HG02885 (cell line): ENCODE measurements at regions not wholly inside any gene's neighbourhood (a gene's known extent, or its start where the extent isn't known, plus 50 kb on each side); places are given as distances from the start of the nearest gene placed in this dataset.

Experiments used
- ATAC-seq: cut with Tn5 transposase; IDR thresholded peaks from one replicate; pipeline ENCODE4 v1.9.1; 2021; ENCODE audit warnings: mild to moderate bottlenecking; ENCODE audit not compliant: unreplicated experiment, poor library complexity

DNA sequence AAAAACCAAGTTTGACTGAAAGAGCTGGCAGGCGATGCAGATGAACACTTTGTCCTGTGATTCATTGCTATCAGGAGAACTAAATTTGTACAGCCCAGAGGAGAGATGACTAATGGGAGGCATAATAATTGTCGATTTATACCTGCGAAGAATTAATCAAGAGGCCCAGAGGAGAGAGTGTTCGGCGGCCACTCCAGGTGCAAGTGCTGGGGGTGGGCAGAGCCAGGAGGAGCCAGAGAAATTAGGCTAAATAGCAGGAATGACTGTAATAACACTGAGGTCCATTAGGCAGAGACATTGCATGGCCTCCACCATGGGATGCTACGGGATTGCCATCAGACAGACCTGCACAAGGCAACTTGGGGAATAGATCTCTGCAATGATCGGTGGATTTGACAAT, 107.7 kb upstream of the UQCRFS1 start:
- ATAC-seq: no peak

DNA sequence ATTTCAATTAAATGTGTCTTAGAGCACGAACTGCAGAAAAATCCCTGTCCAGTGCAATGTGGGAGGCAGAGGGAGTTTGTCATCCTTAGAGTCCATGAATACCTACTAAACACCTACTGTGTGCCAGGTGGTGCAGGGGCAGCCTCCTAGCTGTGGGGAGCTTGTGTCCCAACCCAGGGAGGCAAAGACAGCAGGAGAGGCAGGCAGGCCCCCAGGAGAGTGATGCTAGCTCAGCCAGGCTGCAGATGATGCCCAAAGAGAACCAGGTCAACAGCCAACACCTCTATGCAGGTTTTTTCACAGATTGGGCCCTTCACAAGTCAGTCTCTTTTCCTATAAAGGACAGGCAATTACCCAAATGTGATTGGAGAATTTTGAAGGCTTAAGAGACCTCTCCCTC, 108.2 kb upstream of the UQCRFS1 start:
- no peak for ATAC-seq

DNA sequence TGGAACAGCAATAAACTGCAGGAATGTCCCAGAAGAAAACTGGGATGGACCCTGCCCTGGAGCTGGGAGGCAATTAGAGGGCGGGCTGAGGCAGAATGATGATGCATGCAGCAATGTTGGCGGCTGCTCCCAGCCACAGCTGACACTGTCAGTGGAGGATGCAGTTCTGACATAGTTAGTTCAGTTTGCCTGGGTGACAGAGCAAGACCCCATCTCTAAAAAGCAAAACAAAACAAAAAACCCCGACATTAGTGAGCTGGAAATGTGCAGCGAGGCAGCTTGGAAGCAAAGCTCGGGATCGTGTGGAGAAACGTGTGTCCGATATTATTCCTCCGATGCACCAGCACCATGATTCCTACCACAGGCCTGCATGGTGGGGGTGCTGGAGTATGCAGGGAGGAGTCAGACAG, 110.1 kb upstream of the UQCRFS1 start:
- no peak for ATAC-seq

DNA sequence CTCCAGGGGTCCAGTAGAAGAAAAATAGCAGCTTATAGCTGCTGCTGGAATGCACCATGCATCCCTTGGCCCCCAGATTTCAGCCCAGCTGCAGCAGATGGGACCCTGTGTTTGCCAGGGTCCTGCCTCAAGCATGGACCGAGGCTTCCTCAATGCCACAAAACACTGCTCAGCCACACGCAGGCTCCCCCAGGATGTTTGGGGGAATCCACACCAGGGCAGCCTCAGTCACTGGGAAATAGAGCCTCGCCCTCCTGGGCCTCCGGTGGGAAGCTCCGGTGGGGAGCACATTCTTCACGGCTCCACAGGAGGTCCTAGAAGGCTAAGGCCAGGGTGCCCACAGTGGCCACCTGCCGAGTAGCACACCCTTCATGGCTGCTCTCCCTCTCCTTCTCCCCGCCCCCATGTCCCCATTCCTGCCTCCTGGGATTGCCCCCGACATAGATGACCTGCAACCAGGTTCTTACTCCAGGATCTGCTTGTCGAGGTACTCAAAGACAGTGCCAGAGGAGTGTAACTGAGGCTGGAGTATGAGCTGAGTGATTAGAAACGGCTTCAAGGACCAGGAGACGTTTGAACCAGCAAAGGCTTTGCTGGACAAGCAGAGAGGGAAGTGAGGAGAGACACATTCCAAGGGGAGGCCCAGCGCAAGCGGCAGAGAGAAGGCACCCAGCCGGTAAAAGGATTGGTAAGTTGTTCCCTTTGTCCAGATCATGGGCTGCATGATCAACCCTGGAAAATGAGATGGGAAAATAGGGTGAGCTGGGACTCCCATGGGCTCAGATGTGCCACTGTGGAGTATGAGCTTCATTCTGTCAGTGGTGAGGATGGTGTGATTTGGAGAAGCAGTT, 110.7 kb upstream of the UQCRFS1 start:
- ATAC-seq: no peak

DNA sequence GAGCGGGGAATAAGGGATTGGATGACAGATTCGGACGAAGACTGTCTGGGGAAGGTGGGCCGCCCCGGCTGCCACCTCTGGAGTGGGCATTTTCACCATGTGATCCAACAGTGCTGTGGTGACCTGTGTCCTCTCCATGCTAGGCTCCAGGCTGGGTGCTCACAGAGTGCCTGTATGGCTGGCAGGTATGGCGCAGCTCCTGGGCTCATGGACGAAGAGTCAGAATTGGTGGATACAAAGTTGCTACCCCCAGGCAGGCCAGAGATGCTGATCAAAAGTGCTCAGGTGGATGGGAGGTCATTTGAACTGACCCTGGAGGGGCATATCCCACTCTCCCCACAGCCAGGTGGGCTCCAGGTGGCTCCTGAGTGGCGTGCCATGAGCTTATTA, 111.3 kb upstream of the UQCRFS1 start:
- ATAC-seq: no peak

DNA sequence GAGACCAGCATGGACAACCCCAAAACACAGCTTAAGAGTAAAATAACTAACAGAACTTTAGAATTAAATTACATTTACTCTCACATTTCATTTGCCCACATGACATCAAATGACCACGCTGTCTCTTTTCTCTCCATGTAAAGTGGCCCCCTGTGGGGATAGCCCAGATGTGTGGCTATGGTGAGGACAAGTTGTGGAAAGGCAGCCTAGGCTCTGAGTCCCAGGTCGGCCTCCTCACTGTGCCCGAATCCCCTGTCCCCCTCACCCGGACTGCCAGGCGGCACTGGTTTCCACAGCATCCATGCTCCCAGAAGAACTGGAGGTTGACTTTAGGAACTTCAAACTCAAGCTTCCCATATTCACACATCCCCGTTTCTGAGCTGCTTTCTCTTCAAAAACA, 111.8 kb upstream of the UQCRFS1 start:
- ATAC-seq: no peak

DNA sequence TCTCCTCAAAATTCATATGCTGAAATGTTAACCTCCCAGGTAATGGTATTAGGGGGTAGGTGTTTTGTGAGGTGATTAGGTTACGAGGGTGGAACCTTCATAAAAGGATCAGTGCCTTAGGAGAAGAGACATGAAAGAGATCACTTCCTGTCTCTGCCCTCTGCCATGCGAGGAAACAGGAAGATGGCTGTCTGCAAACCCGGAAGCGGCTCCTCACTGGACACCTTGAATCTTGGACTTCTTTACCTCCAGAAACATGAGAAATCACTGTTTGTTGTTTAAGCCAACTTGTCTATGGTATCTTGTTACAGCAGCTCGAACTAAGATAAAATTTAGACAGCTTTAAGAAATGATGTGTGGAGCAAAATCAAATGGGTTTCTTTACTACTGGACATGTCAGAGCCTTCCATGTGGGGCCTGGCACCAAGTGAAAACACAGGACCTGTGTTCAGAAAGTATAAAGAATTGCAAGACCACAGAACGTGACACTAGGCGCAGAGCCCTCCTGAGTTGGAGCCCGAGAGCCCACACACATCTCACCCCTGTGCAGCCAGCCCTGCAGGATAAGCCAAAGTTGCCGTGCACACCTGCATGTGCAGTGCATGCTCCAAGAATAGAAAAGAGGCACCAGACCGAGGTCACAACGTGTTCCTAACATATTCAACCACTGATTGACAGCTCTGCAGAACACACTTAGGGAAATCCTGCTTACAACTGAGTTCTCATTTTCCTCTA, 112.5 kb upstream of the UQCRFS1 start:
- no peak for ATAC-seq

DNA sequence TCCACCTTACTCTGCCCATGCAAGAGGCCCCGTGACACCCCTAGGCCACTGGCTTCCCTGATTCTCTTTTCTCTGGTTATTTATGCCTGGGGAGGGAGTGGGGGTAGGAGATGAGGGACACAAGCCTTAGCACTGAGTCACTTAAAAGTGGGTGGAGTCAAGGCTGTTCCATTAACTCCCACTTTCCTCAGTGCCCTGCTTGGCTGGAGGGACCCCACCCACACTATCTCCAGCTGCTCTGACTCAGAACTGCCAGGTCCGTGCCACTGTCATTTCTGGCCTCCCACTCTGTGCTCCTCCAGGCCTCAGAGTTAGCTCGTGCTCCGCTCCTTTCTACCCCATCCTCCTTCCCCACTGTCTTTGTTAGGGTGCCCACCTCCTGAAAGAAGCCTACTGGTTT, 113.4 kb upstream of the UQCRFS1 start:
- no peak for ATAC-seq

DNA sequence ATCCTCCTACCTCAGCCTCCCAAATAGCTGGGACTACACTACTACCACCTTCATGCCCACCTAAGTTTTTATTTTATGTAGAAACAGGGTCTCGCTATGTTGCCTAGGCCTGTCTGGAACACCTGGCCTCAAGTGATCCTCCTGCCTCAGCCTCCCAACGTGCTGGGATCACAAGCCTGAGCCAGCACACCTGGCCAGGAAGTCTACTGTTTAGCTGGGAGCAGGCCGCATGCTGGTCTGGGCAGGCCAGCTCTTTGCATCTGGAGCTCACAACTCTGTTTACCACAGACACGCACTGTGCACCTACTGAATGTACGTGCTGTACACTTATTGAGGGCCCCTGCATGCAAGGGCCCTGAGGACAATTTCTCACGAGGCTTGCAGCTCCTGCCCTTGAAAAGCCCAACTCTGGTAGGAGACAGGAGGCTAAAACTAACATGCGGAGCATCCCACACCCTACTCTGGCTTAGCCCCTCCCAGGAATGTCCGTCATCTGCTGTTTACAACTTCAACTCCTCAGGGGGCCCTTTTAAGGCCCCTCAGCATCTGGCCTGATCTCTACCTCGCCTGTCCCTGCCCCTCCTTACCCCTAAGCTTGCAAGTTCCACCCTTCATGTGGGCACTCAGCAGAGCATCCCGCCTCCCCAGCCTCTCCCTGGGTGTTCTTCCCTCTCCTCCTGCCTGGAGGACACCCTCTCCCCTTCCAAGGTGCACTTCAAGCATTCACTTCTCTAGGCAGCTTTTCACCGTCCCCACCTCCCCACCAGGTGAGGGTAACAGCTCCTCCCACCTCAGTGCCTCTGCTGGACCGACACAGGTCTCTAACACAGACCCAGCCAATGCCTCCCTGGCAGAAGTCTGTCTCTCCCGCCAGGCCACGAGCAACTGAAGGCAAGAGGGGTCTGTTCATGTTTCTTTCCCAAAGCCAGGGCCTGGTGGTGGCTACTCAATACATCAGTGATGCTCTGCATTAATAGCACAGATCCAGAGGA, 114.2 kb upstream of the UQCRFS1 start:
- ATAC-seq: no peak

DNA sequence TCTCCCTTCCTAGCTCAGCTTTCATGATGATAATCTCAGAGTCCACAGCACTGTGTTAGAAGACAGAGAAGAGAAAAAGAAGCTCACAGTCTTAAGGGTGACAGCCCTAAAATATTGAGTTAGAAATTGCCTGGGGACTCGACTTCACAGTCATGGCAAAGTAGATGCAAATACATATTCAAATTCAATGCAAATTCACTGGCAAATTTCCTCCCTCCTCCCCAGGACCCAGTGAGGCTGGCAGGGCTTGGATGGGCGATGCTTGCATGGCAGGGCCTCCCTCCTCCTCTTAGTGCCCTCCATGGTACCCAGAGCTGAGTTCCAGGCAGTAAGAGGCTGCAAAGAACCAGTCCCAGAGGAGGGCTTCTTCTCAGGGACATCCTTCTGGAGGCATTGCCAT, 115.6 kb upstream of the UQCRFS1 start:
- ATAC-seq: no peak

DNA sequence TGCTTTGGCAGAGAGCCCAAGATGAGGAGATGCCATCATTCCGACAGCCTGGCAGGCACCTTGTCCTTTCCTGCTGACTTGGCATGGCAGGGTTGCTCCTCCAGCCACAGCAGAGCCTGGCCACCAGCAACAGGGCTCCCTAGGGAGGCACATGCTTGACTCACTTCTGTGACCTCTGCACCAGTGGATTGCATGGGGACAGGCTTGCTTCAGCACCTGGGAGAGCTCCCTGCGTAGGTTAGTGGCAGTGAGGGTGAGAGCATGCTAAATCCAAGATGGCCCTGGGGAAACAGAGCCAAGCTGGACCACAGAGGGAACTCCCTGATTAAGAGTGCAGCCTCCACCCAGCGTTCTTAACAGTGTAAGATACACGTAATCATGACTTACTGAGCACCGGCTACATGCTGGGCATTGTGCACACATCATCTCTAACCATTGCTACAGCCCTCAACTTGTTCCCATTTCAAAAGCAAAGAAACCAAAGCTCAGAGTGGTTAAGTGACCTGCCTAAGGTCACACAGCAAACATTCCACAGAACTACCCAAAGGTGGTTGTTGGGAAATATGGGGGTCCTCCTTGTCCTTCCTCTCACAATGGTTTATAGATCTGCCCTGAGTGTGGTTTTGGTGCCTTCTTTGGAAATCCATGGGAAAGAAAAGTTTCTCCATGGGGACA, 116.6 kb upstream of the UQCRFS1 start:
- ATAC-seq: no peak

DNA sequence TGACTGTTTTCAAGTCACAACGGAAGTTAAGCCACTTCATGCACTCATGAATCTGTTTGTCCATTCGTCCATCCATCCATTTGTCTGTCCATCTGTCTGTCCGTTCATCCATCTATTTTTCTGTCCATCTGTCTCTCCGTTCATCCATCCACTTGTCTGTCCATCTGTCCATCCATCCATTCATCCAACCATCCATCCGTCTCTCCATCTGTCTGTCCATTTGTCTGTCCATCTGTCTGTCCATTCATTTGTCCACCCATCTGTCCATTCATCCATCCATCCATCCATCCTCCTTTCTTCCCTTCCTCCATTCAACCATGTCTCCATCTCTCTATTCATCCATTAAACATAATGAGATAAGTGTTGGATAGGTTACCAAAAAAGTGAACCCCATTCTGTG, 123.5 kb upstream of the UQCRFS1 start:
- no peak for ATAC-seq

DNA sequence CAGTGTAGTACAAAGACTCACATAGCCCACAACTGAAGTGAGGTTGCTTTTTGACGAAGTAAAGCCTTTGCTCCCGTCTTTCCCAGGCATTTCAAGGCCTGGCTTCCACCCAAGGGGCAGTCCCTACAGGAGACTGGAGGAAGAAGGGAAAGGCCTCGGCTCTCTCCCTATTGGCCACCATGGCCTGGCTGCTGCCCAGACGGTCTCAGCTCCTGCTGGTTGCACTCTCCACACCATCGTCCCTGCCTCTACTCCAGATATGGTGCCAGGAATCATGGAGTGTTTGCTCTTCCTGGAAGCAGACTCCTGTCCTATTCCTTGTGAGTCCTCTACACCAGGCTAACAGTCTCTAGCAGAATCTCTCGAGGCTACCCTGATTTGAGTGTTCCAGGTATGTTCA, 124.1 kb upstream of the UQCRFS1 start:
- no peak for ATAC-seq

DNA sequence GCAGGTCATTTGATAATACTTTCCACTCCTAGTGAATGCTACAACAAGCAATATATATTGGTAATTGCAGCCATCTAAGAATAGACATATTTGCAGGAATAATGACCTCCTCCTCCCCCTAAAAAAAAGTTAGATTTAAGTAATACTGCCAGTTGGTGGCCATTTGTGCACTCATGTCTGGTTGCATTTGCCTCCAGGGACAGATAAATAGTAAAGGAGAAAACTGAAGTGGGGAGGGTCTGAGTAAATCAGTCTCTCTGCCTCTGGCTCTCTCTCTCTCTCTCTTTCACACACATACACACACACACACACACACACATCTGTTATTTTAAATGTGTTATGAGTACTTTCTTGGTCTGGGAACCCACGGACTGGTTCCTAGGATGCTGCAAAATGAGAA, 125.5 kb upstream of the UQCRFS1 start:
- ATAC-seq: no peak

DNA sequence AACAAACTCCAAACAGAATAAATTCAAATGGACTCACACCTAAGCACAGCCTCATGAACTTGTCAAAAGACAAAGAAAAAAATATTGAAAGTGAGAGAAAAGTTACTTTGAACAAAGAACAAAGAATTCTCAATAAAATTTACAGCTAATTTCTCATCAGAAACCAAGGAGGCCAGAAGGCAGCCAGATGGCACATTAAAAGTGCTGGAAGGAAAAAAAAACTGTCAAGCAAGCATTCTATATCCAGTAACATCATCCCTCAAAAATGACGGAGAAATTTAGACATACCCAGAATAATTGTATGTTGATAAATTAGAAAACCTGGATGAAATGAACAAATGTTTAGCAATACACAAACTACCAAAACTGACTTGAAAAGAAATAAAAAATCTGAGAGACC, 129.8 kb upstream of the UQCRFS1 start:
- no peak for ATAC-seq

DNA sequence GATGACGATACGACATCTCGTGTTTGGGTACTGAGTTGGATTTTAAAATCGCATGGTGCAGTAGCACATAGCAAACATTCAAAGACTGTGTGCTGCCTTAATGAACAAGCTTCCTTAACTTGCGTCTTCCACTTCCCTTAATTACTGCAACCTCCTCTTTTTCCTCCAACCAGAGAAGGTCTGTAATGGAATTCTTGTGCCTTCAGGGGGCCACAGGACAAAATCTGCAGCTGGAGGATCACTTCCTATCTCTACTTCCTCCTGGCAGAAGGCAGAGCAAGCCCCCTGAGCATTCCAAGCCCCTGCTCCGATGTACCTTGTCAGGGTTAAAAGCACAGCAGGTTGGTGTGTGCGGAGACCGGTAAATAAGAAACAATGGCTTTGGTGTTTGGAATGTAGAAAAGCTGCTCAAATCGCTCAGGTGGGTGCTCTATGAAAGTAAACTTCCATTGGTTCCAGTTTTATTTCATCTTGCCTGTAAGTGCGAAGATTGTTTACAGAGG, 151.3 kb upstream of the UQCRFS1 start:
- no peak for ATAC-seq

DNA sequence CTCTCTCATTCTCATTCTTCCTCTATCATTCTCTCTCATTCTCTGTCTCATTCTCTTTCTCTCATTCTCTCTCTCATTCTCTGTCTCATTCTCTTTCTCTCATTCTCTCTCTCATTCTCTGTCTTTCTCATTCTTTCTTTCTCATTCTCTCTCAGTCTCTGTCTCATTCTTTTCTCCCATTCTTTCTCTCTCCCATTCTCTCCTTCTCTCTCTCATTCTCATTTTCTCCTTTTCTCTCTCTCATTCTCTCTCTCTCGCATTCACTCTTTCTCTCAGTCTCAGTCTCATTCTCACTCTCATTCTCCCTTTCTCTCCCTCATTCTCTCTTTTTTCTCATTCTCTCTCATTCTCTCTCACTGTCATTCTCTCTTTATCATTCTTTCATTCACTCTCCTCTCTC, 152.0 kb upstream of the UQCRFS1 start:
- ATAC-seq: no peak

DNA sequence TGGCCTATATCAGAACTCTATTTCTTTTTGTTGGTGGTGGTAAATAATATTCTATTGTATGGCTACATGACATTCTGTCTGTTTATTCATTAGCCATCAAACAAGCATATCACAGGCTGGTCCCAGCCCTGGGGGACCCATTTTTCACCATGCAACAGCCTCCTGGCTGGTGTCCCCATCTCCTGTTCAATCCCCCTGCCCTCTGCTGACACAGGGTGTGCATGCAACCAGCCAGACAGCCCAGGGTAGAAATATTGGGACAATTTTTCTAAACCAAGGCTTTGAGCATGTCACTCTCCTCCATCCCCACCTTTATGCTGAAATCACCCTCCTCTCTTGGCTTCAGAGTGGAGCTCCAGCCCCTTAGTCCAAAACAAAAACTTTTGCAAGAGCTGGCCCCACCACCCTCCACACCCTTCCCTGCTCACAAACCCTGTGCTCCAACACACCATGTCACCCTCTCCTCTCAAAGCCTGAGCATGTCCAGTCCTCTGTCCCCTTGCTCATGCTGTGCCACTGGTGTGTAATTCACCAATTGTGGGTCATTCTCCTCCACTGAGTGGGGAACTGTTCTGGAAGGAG, 153.0 kb upstream of the UQCRFS1 start:
- no peak for ATAC-seq

DNA sequence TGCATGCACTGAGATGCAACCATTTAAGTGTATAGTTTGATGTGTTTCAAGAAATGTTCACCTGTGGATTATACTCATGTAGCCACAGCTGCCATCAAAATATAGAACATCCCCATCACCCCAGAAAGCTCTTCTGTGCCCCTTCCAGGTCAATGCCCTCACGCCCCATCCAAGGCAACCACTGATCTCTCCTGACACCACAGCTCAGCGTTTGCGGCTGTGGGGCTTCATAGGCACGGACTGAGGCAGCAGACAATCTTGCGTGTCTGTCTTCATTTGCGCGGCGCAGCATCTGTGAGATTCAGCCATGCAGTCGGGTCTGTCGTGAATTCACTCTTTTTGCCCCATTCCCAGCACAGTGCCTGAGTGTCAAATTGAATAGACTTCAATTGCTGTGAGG, 153.8 kb upstream of the UQCRFS1 start:
- ATAC-seq: no peak

DNA sequence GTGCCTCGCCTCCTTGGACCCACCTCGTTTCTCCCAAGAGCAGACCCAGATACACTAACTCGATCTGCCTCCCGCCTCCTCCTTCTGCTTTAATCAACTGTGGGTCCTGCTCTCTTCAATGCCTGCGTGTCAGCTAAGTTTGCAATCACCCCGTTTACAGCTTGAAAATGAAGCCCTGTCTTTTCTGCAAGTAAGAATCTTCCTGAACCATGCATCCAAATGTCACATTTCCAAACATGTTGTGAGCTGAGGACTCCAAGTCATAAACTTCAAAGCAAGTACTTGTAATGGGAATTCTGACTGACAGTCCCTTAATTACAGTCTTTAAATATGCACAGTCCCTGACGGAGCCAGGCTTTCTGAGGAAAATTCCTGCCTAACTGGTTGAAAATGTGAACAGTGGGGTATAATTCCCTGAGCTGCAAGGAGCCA, 154.9 kb upstream of the UQCRFS1 start:
- ATAC-seq: no peak
